Activated naive CD4-positive, alpha-beta T cell treated with anti-CD3 and anti-CD28 coated beads, Interleukin-2, amount 50 U/mL, for 72 hours (primary cell): ENCODE measurements at regions not wholly inside any gene's neighbourhood (a gene's known extent, or its start where the extent isn't known, plus 50 kb on each side); places are given as distances from the start of the nearest gene placed in this dataset.

Source experiments
- ATAC-seq, 2 donors: fragments of 150-1000 bp; cut with Tn5 transposase; 2 replicates each; pipeline ENCODE4 v1.10.0; 2021; ENCODE audit warnings: mild to moderate bottlenecking in 2 of 2, moderate library complexity in 2 of 2
- DNase-seq, 2 donors: peaks; one replicate each; pipeline ENCODE4 v3.0.0; 2021 to 2022; ENCODE audit warnings: low spot score in 2 of 2
- H3K27ac Mint-ChIP-seq, 2 donors: one replicate each; pipeline ENCODE4 v1.8.0; 2022; ENCODE audit warnings: mild to moderate bottlenecking in 2 of 2, mixed read lengths in 2 of 2
- H3K36me3 Mint-ChIP-seq, 2 donors: one replicate each; pipeline ENCODE4 v1.8.0; 2022; ENCODE audit warnings: mixed read lengths in 2 of 2
- H3K9me3 Mint-ChIP-seq, 2 donors: one replicate each; pipeline ENCODE4 v1.8.0; 2022; ENCODE audit warnings: mixed read lengths in 2 of 2

- Mint-ChIP-seq H3K36me3 (no peaks in the 10 kb centered on the region), H3K9me3 (no peaks in the 10 kb centered on the region), H3K27ac (no peak overlapping the region)
- ATAC-seq: no peak
- DNase-seq: no peak
These were observed 377.6 kb downstream of the ANKRD7 start for GRCh38 chr7:118602090-118602489.

DNA sequence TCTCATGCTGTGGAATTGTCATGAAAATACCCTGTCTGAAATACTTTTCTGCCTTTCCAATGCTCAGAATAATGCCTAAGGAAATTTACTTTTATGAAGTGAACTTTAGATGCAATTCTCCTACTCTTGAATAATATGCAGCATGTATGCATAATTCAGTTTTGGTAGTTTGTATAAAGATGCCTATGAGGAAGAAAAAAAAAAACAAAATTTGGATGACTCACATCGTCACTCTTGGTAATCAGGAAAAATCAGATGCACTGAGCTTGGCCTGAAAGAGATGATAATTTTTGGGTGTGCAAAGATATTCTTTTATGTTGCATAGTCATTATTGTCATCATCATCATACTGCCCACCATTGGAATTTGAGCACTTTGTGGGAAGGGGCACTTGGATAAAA, 382.1 kb downstream of the ANKRD7 start:
- Mint-ChIP-seq H3K9me3 (peaks cover 0 to 10% of the 10 kb centered on the region in 2 donors), H3K27ac (no peak overlapping the region), H3K36me3 (no peaks in the 10 kb centered on the region)
- ATAC-seq (no peak), DNase-seq (no peak)

GRCh38 chr7:118609207-118609606, 384.7 kb downstream of the ANKRD7 start:
- Mint-ChIP-seq H3K27ac (no peak overlapping the region), H3K36me3 (no peaks in the 10 kb centered on the region), H3K9me3 (peaks cover 0 to 13% of the 10 kb centered on the region in 2 donors)
- ATAC-seq (no peak), DNase-seq (no peak)

GRCh38 chr7:118615681-118616080, 391.2 kb downstream of the ANKRD7 start:
- ATAC-seq: no peak

GRCh38 chr7:118621810-118622360, 397.4 kb downstream of the ANKRD7 start:
- H3K36me3 Mint-ChIP-seq: no peaks in the 10 kb centered on the region
- H3K9me3 Mint-ChIP-seq: peaks cover 0 to under 1% of the 10 kb centered on the region in 2 donors
- no peak for ATAC-seq

More at GRCh38 chr7:118615681-118616080, 391.2 kb downstream of the ANKRD7 start:
- no peak for DNase-seq
- Mint-ChIP-seq H3K36me3 (no peaks in the 10 kb centered on the region), H3K9me3 (peaks cover 8 to 10% of the 10 kb centered on the region in 2 donors), H3K27ac (no peak overlapping the region)

GRCh38 chr7:118626739-118627138, 402.2 kb downstream of the ANKRD7 start:
- DNase-seq (no peak), ATAC-seq (no peak)
- no peaks in the 10 kb centered on the region for H3K36me3 Mint-ChIP-seq
- no peak overlapping the region for H3K27ac Mint-ChIP-seq
- H3K9me3 Mint-ChIP-seq: peaks cover 0 to 4% of the 10 kb centered on the region in 2 donors

More at GRCh38 chr7:118621810-118622360, 397.4 kb downstream of the ANKRD7 start:
- DNase-seq: no peak
- H3K27ac Mint-ChIP-seq: no peak overlapping the region

DNA sequence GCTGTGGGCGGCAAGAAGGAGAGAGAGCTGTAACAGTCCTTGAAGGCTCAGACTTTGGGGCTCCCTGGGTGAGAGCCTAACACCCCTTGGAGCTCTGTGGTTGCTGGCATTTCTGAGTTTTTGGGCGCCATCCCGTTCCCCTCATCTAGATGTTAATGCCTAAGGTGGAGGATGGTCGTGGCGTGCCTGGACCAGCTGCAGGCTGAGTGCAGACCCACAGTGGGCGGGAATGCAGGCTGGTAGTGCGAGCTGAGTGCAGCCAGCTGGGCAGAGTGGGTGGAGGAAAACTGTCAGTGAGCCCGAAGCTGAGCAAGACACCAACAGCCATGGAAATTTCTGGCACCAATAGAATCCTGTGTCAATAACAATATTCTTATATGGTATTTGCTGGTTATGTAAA, 403.0 kb downstream of the ANKRD7 start:
- Mint-ChIP-seq H3K27ac (no peak overlapping the region), H3K36me3 (no peaks in the 10 kb centered on the region), H3K9me3 (peaks cover 0 to 4% of the 10 kb centered on the region in 2 donors)
- ATAC-seq: no peak
- DNase-seq: no peak

DNA sequence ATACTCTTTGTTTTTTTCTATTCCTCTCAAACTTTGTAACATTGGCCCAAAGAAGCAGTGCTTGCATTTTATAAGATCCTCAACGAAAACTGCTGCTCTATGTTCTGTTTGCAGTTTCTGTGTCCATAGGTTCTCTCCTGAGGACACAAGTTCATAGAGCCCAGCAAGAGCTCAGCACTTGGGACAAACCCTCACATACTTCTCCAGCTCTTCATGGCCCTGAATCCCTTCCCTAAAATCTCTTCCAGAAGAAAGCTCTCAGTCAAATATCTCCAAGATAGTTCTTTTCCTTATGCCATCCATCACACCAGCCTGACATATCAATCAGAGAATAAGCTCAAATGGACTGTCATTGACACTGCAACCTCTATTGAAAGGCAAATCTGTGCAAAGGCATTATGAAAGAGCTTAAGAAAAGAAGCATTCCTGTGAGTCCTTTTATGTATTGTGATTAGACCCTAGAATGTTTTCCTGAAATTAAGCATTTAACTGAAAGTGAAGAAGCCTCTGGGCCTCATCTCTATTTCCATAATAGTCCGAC, 405.5 kb downstream of the ANKRD7 start:
- H3K27ac Mint-ChIP-seq: no peak overlapping the region

DNA sequence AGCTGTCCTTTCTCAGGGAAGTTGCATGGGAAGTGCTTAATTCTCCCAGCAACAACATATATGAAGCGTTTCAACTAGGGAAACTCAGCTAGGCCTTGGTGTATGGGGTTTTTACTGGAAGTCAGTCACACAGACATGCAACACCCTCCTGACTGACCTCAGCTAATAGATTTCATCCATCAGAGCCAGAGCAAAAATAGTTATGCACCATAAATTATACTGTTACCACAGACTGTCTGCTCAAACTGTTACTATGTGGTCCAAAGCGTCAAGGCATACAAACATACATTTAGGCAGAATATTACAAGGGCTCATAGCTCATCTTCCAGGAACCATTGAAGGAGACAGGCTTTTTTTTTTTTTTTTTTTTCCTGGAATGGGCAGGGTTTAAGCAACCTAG, 417.9 kb downstream of the ANKRD7 start:
- Mint-ChIP-seq H3K9me3 (peaks cover 0 to 4% of the 10 kb centered on the region in 2 donors), H3K27ac (no peak overlapping the region), H3K36me3 (no peaks in the 10 kb centered on the region)
- no peak for ATAC-seq
- no peak for DNase-seq

More for the DNA sequence above, 405.5 kb downstream of the ANKRD7 start:
- H3K36me3 Mint-ChIP-seq: no peaks in the 10 kb centered on the region
- DNase-seq: no peak
- peaks cover 0 to 4% of the 10 kb centered on the region in 2 donors for H3K9me3 Mint-ChIP-seq
- ATAC-seq: no peak

DNA sequence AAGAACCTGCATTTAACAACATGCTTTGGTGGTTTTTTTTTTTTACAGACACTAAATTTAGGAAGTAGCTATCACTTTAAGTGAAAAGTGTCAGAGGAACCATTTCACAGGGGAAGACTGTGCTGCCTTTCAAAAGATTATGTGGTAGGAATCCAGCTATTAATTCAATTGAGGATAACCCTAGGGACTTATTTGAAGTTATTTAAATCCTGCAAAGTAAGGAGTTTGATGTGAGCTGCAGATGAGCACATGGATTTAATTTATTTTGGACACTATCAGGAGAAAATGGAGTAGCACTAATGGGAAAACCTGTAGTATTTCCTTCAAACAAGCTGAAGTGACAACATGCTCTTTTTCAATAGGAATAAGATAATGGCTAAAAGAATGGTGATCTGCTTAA, 419.8 kb downstream of the ANKRD7 start:
- Mint-ChIP-seq H3K27ac (no peak overlapping the region), H3K36me3 (no peaks in the 10 kb centered on the region), H3K9me3 (peaks cover 4% of the 10 kb centered on the region in 2 donors)
- DNase-seq (no peak), ATAC-seq (no peak)

GRCh38 chr7:118648002-118648401, 423.5 kb downstream of the ANKRD7 start:
- Mint-ChIP-seq H3K27ac (no peak overlapping the region), H3K9me3 (peaks cover 4% of the 10 kb centered on the region in 2 donors), H3K36me3 (no peaks in the 10 kb centered on the region)
- DNase-seq (no peak), ATAC-seq (no peak)

DNA sequence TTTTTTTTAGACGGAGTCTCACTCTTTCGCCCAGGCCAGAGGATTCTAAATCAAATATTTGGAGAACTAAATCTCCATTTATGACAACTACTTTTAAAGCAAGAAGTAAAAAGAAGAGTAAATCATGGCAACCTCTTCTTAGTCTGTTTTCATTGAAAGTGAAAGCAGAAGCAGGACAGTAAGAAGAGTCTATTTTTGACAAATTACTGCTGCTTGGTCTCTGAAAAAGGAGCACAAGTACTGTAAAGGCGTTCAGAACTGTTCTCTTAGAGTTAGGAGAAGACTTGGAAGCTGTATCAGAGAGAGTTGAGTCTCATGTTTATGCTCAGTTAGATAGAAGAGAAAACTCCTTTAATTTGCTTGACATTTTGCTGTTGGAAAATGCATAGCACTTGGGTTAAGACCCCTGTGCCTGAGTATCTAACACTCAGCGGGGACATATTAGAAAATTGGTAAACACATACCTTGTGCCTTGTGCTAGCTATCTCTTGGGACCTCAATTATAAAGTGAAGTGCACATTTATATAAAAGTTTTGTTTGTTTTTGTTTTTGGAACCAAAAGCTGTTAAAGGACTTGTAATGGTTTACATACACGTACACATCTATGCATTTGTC, 433.0 kb downstream of the ANKRD7 start:
- Mint-ChIP-seq H3K27ac (no peak overlapping the region), H3K36me3 (no peaks in the 10 kb centered on the region), H3K9me3 (peaks cover 8 to 13% of the 10 kb centered on the region in 2 donors)
- ATAC-seq (no peak), DNase-seq (no peak)

- ATAC-seq (no peak), DNase-seq (no peak)
- no peaks in the 10 kb centered on the region for H3K36me3 Mint-ChIP-seq
- H3K27ac Mint-ChIP-seq: no peak overlapping the region
- peaks cover 0 to 8% of the 10 kb centered on the region in 2 donors for H3K9me3 Mint-ChIP-seq
These were observed 437.8 kb downstream of the ANKRD7 start for GRCh38 chr7:118662266-118662665.

DNA sequence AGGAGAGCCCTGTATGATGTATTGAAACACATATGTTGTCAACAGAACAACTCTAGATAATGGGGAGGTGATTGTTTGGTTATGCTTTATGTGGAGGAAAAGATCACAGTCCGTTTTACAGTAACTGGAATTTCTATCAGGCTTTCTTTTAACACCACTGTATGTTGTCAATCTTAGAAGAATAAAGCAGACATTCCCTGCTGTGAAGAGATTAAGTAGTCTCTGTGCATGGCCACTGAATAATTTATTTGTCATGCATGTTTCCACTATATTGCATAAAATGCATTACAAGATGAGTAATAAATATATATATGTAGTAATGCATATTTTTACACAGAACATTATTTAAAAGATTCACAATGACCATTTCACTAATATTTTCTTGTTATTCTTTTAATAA, 440.0 kb downstream of the ANKRD7 start:
- H3K36me3 Mint-ChIP-seq: no peaks in the 10 kb centered on the region
- ATAC-seq: no peak
- no peak overlapping the region for H3K27ac Mint-ChIP-seq
- no peak for DNase-seq
- H3K9me3 Mint-ChIP-seq: peaks cover 0 to 8% of the 10 kb centered on the region in 2 donors

GRCh38 chr7:118671149-118671548, 446.6 kb downstream of the ANKRD7 start:
- DNase-seq: no peak

DNA sequence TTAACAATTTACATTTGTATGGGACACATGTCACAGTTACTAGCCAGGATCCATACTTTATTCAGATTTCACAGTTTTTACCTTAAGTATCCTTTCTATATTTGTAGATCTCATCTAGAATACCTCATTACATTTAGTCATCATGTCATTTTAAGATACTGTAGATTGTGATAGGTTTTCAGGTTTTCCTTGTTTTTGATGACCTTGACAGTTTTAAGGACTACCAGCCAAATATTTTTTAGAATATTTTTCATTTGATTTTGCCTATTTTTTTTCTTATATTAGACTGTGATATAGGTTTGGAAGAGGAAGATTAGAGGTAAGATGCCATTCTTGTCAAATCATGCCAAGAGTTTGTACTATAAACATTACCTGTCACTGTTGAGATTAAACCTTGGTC, 460.3 kb downstream of the ANKRD7 start:
- ATAC-seq (no peak), DNase-seq (no peak)
- Mint-ChIP-seq H3K27ac (no peak overlapping the region), H3K36me3 (no peaks in the 10 kb centered on the region), H3K9me3 (peaks cover 11 to 13% of the 10 kb centered on the region in 2 donors)

More at GRCh38 chr7:118671149-118671548, 446.6 kb downstream of the ANKRD7 start:
- H3K9me3 Mint-ChIP-seq: peaks cover 7% of the 10 kb centered on the region in 2 donors
- H3K27ac Mint-ChIP-seq: no peak overlapping the region
- no peaks in the 10 kb centered on the region for H3K36me3 Mint-ChIP-seq
- ATAC-seq: no peak

- H3K9me3 Mint-ChIP-seq: peaks cover 11 to 13% of the 10 kb centered on the region in 2 donors
These were observed 464.9 kb downstream of the ANKRD7 start for GRCh38 chr7:118689403-118689802.

GRCh38 chr7:118696879-118697278, 472.4 kb downstream of the ANKRD7 start:
- ATAC-seq (no peak), DNase-seq (no peak)
- Mint-ChIP-seq H3K9me3 (peaks cover 6 to 15% of the 10 kb centered on the region in 2 donors), H3K36me3 (no peaks in the 10 kb centered on the region), H3K27ac (no peak overlapping the region)

More at GRCh38 chr7:118689403-118689802, 464.9 kb downstream of the ANKRD7 start:
- Mint-ChIP-seq H3K36me3 (no peaks in the 10 kb centered on the region), H3K27ac (no peak overlapping the region)
- ATAC-seq (no peak), DNase-seq (no peak)
